Smooth muscle cell (in vitro differentiated cells): ENCODE measurements at regions not wholly inside any gene's neighbourhood (a gene's known extent, or its start where the extent isn't known, plus 50 kb on each side); places are given as distances from the start of the nearest gene placed in this dataset.

Source experiments
- DNase-seq: peaks from one replicate; lab custom pipeline; 2025; ENCODE audit not compliant: unreplicated experiment; lab: John Stamatoyannopoulos, UW
- H2AFZ ChIP-seq: fragments of 200-600 bp; sonication (generic); 2 replicates; pipeline ENCODE4 v1.6.0; 2016; ENCODE audit warnings: antibody characterized with exemption, low read depth, mild to moderate bottlenecking
- H3F3A ChIP-seq: fragments of 200-600 bp; sonication (generic); 2 replicates; pipeline ENCODE4 v1.6.0; 2017; ENCODE audit warnings: antibody characterized with exemption, low read depth
- H3K27ac ChIP-seq: fragments of 200-600 bp; sonication (generic); 2 replicates; pipeline ENCODE4 v1.5.1; 2016; ENCODE audit warnings: low read depth, mild to moderate bottlenecking
- H3K27me3 ChIP-seq: fragments of 200-600 bp; sonication (generic); 2 replicates; pipeline ENCODE4 v1.6.1; 2016; ENCODE audit warnings: low read depth, mild to moderate bottlenecking
- H3K36me3 ChIP-seq: fragments of 200-600 bp; sonication (generic); 2 replicates; pipeline ENCODE4 v1.5.1; 2016; ENCODE audit warnings: low read depth
- H3K4me1 ChIP-seq: fragments of 200-600 bp; sonication (generic); 2 replicates; pipeline ENCODE4 v1.5.1; 2016; ENCODE audit warnings: low read depth
- H3K4me2 ChIP-seq: fragments of 200-600 bp; sonication (generic); 2 replicates; pipeline ENCODE4 v1.6.0; 2016; ENCODE audit warnings: mild to moderate bottlenecking
- H3K4me3 ChIP-seq: fragments of 200-600 bp; sonication (generic); 2 replicates; pipeline ENCODE4 v1.5.1; 2016; ENCODE audit warnings: mild to moderate bottlenecking
- H3K79me2 ChIP-seq: fragments of 200-600 bp; sonication (generic); 2 replicates; pipeline ENCODE4 v1.6.0; 2016; ENCODE audit warnings: low read depth, mild to moderate bottlenecking
- H3K9ac ChIP-seq: fragments of 200-600 bp; sonication (generic); 2 replicates; pipeline ENCODE4 v1.6.0; 2016; ENCODE audit warnings: low read depth
- H3K9me3 ChIP-seq: fragments of 200-600 bp; sonication (generic); replicated peaks from 2 replicates; pipeline ENCODE4 v1.5.1; 2016; ENCODE audit warnings: low read depth
- H4K20me1 ChIP-seq: fragments of 200-600 bp; sonication (generic); 2 replicates; pipeline ENCODE4 v1.6.0; 2016; ENCODE audit warnings: low read depth
- WGBS: methylation state at CpG from one replicate; pipeline ENCODE4 v1.1.7; 2016; ENCODE audit warnings: low lambda C conversion rate; 5-methylcytosine and 5-hydroxymethylcytosine counted together
- TF ChIP-seq, protein P1 (sequence below): fragments of 200-600 bp; sonication (generic); IDR thresholded peaks from 2 replicates; pipeline ENCODE4 v1.5.1; 2017; ENCODE audit warnings: borderline replicate concordance, mild to moderate bottlenecking, antibody characterized with exemption; ENCODE audit not compliant: insufficient read depth, poor library complexity, severe bottlenecking

GRCh38 chr19:5250127-5250659 is 90.4 kb downstream of the PTPRS start:
- TF ChIP-seq, protein P1, sequence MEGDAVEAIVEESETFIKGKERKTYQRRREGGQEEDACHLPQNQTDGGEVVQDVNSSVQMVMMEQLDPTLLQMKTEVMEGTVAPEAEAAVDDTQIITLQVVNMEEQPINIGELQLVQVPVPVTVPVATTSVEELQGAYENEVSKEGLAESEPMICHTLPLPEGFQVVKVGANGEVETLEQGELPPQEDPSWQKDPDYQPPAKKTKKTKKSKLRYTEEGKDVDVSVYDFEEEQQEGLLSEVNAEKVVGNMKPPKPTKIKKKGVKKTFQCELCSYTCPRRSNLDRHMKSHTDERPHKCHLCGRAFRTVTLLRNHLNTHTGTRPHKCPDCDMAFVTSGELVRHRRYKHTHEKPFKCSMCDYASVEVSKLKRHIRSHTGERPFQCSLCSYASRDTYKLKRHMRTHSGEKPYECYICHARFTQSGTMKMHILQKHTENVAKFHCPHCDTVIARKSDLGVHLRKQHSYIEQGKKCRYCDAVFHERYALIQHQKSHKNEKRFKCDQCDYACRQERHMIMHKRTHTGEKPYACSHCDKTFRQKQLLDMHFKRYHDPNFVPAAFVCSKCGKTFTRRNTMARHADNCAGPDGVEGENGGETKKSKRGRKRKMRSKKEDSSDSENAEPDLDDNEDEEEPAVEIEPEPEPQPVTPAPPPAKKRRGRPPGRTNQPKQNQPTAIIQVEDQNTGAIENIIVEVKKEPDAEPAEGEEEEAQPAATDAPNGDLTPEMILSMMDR, result no peak
- Histone ChIP-seq H3K4me1 (no peaks in the 10 kb centered on the region), H3K79me2 (no peaks in the 10 kb centered on the region), H3K36me3 (peaks cover 4% of the 10 kb centered on the region), H3K9ac (no peak overlapping the region), H3K27me3 (no peaks in the 10 kb centered on the region), H3K4me3 (no peak overlapping the region), H3F3A (no peaks in the 10 kb centered on the region), H3K27ac (no peak overlapping the region), H3K9me3 (peaks cover 4% of the 10 kb centered on the region), H3K4me2 (no peak overlapping the region), H4K20me1 (no peaks in the 10 kb centered on the region), H2AFZ (no peak overlapping the region)
- 95% methylated on average over 16 of the region's 23 CpGs for WGBS
- DNase-seq, result no peak

- H3K79me2 ChIP-seq, result no peaks in the 10 kb centered on the region
- no peak overlapping the region for H3K9ac ChIP-seq
- H3K27ac ChIP-seq, result no peak overlapping the region
- no peaks in the 10 kb centered on the region for H3K9me3 ChIP-seq
- DNase-seq, result no peak
- TF ChIP-seq, protein P1, result no peak
- no peak overlapping the region for H2AFZ ChIP-seq
- no peaks in the 10 kb centered on the region for H4K20me1 ChIP-seq
- no peak overlapping the region for H3K4me2 ChIP-seq
- H3K27me3 ChIP-seq, result no peaks in the 10 kb centered on the region
- H3K36me3 ChIP-seq, result no peaks in the 10 kb centered on the region
- no peaks in the 10 kb centered on the region for H3K4me1 ChIP-seq
- WGBS, result 90% methylated on average over 3 of the region's 3 CpGs
- no peaks in the 10 kb centered on the region for H3F3A ChIP-seq
- no peak overlapping the region for H3K4me3 ChIP-seq
These were observed 91.1 kb downstream of the PTPRS start for GRCh38 chr19:5249526-5249925.

DNA sequence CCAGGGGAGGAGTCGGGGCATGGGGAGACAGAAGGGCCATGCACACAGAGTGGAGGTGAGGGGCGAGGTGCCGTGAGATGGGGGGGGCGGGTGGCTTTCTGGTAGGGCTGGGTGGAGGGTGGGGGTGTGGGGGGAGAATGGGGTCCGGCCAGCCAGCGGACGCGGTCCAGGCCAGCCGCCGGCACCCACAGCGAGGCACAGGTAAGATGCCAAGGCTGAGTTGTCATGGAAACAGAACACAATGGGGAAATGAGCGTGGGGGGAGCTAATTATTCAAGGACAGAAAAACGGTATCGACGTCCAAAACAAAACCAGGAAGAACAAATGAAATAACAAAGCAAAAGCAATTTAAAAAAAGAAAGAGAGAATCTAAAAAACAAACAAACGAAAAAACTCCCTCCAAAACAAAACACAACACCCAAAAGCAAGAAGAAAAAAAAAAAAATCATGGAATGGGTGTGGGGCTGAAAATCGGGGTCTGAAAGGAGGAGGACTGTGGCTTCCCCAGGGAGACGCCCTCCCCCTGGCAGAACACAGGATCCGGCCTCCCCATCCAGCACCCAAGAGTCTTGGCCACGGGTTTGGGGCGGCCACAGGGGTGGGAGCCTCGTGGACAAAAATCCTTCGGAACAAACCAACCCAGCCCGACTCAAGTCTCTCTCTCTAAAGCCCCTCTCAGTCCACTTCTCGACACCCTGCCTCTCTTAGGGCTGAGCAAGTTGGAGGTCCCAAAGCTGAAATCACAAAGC is 92.5 kb downstream of the PTPRS start:
- no peaks in the 10 kb centered on the region for H3K4me1 ChIP-seq
- 92% methylated on average over 16 of the region's 25 CpGs for WGBS
- H3K4me3 ChIP-seq, result no peak overlapping the region
- H3K36me3 ChIP-seq, result no peaks in the 10 kb centered on the region
- no peaks in the 10 kb centered on the region for H3K9me3 ChIP-seq
- no peak overlapping the region for H3K27ac ChIP-seq
- no peak overlapping the region for H3K9ac ChIP-seq
- no peaks in the 10 kb centered on the region for H3K27me3 ChIP-seq
- no peak for DNase-seq
- no peak overlapping the region for H2AFZ ChIP-seq
- no peaks in the 10 kb centered on the region for H4K20me1 ChIP-seq
- H3K79me2 ChIP-seq, result no peaks in the 10 kb centered on the region
- H3K4me2 ChIP-seq, result no peak overlapping the region
- no peaks in the 10 kb centered on the region for H3F3A ChIP-seq
- TF ChIP-seq, protein P1, result no peak
